ENCODE measurements at regions not wholly inside any gene's neighbourhood (a gene's known extent, or its start where the extent isn't known, plus 50 kb on each side); places are given as distances from the start of the nearest gene placed in this dataset.

DNA sequence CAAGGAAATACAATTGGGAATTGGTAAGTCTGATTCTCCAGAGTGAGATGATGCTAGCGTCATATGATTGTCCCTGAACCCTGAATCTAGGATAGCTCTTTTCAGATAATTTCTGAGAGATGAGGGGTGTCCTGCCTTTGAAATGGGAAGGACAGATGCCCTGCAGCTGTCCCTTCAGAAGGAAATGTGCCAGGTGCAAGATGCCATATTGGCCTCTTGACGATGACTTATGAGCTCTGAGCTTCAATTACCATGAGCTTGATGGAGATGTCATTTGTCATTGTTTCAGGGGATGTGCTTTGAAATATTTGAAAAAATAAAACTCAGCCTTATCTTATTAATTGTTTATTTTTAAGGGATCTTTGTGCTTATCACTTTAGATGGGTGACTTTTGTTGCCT lies 185.1 kb downstream of the DACT1 start:
- Histone ChIP-seq H3K9ac (no peak overlapping the region), H3K27ac (no peak overlapping the region), H3K9me3 (ENCODE audit: low read depth) (no peaks in the 10 kb centered on the region), H3K36me3 (no peaks in the 10 kb centered on the region), H3K4me1 (no peaks in the 10 kb centered on the region), H3K4me3 (no peak overlapping the region), H3F3A (ENCODE audit: low read depth) (no peaks in the 10 kb centered on the region), H3K27me3 (no peaks in the 10 kb centered on the region), H4K20me1 (ENCODE audit: low read depth) (no peaks in the 10 kb centered on the region), H3K79me2 (ENCODE audit: low read depth) (no peaks in the 10 kb centered on the region), H2AFZ (replicated peaks) (no peak overlapping the region), H3K4me2 (no peak overlapping the region)
- H3K4me3 Mint-ChIP-seq = no peak overlapping the region
- DNase-seq (ENCODE audit: low spot score) = no peak
- TF ChIP-seq CTCF (IDR thresholded peaks at IDR 0.05) (no peak), EZH2phosphoT487 (IDR thresholded peaks at IDR 0.05) (no peak), EZH2 (IDR thresholded peaks at IDR 0.05) (no peak)
- no peaks in the 10 kb centered on the region for H3K4me1 Mint-ChIP-seq
- no peak overlapping the region for H3K27ac Mint-ChIP-seq
- no peaks in the 10 kb centered on the region for H3K36me3 Mint-ChIP-seq
- peaks cover 14% of the 10 kb centered on the region for H3K9me3 Mint-ChIP-seq
- peaks cover 6% of the 10 kb centered on the region for H3K27me3 Mint-ChIP-seq (ENCODE audit: insufficient read depth, low read depth)

GRCh38 chr14:58823312-58823711 lies 185.6 kb downstream of the DACT1 start:
- TF ChIP-seq CTCF (IDR thresholded peaks at IDR 0.05) (no peak), EZH2 (IDR thresholded peaks at IDR 0.05) (no peak), EZH2phosphoT487 (IDR thresholded peaks at IDR 0.05) (no peak)
- H2AFZ ChIP-seq (replicated peaks) = no peak overlapping the region
- Mint-ChIP-seq H3K4me3 (no peak overlapping the region), H3K27ac (no peak overlapping the region), H3K27me3 (ENCODE audit: insufficient read depth, low read depth) (peaks cover 6% of the 10 kb centered on the region), H3K9me3 (peaks cover 14% of the 10 kb centered on the region), H3K4me1 (no peaks in the 10 kb centered on the region), H3K36me3 (no peaks in the 10 kb centered on the region)
- no peaks in the 10 kb centered on the region for H4K20me1 ChIP-seq (ENCODE audit: low read depth)
- no peaks in the 10 kb centered on the region for H3K36me3 ChIP-seq
- no peaks in the 10 kb centered on the region for H3F3A ChIP-seq (ENCODE audit: low read depth)
- H3K27me3 ChIP-seq = no peaks in the 10 kb centered on the region
- H3K79me2 ChIP-seq (ENCODE audit: low read depth) = no peaks in the 10 kb centered on the region
- H3K9ac ChIP-seq = no peak overlapping the region
- H3K4me2 ChIP-seq = no peak overlapping the region
- no peak for DNase-seq (ENCODE audit: low spot score)
- no peak overlapping the region for H3K4me3 ChIP-seq
- H3K9me3 ChIP-seq (ENCODE audit: low read depth) = no peaks in the 10 kb centered on the region
- H3K4me1 ChIP-seq = no peaks in the 10 kb centered on the region
- no peak overlapping the region for H3K27ac ChIP-seq

DNA sequence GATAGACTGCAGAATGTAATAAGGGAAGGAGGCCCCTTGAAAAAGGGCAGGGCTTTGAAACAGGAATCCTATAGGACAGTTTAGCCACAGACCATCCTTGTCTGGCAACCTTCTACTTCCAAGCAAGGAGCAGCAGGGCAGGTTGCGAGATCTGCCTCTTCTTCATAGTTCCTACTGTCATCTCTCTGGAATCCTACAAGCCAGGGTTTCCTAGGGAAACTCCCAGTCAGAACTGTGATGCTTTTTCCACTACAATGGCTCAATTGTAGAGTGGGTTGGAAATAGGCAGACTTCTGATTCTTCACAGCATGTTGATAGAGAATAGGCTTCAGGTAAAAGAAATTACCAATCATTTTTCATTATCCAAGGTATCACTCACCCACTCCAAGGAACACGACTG lies 186.3 kb downstream of the DACT1 start:
- H3K27me3 ChIP-seq = no peaks in the 10 kb centered on the region
- Mint-ChIP-seq H3K27me3 (ENCODE audit: insufficient read depth, low read depth) (peaks cover 6% of the 10 kb centered on the region), H3K4me3 (no peak overlapping the region), H3K27ac (no peak overlapping the region), H3K4me1 (no peaks in the 10 kb centered on the region), H3K36me3 (no peaks in the 10 kb centered on the region), H3K9me3 (peaks cover 14% of the 10 kb centered on the region)
- H3K4me1 ChIP-seq = no peaks in the 10 kb centered on the region
- no peaks in the 10 kb centered on the region for H3K9me3 ChIP-seq (ENCODE audit: low read depth)
- no peak overlapping the region for H3K27ac ChIP-seq
- no peak overlapping the region for H3K9ac ChIP-seq
- DNase-seq (ENCODE audit: low spot score) = no peak
- H3F3A ChIP-seq (ENCODE audit: low read depth) = no peaks in the 10 kb centered on the region
- TF ChIP-seq EZH2 (IDR thresholded peaks at IDR 0.05) (no peak), CTCF (IDR thresholded peaks at IDR 0.05) (no peak), EZH2phosphoT487 (IDR thresholded peaks at IDR 0.05) (no peak)
- H3K36me3 ChIP-seq = no peaks in the 10 kb centered on the region
- no peak overlapping the region for H2AFZ ChIP-seq (replicated peaks)
- no peak overlapping the region for H3K4me2 ChIP-seq
- H3K79me2 ChIP-seq (ENCODE audit: low read depth) = no peaks in the 10 kb centered on the region
- no peaks in the 10 kb centered on the region for H4K20me1 ChIP-seq (ENCODE audit: low read depth)
- no peak overlapping the region for H3K4me3 ChIP-seq

DNA sequence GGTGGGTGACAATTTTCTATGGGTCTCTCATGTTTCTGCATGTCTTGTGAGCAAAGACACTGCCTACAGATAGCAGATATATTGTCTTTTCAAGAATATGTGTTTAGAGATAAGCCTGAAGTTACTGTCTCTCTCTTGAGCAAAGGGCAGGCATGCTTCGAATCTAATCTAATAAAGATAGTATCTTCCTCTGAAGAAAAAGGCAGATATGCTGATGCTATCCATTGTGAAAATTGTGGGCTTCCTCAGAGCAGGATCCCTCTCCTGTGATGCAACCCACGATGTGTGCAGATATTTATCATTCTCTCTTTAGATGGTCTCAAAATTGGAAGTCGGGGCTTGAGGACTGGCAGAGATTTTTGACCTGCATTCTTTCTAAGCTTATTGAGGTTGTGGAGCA lies 187.0 kb downstream of the DACT1 start:
- Histone ChIP-seq H2AFZ (replicated peaks) (no peak overlapping the region), H3K36me3 (no peaks in the 10 kb centered on the region), H4K20me1 (ENCODE audit: low read depth) (no peaks in the 10 kb centered on the region), H3K9ac (no peak overlapping the region), H3K27ac (no peak overlapping the region), H3K4me3 (no peak overlapping the region), H3K27me3 (no peaks in the 10 kb centered on the region), H3K9me3 (ENCODE audit: low read depth) (no peaks in the 10 kb centered on the region), H3F3A (ENCODE audit: low read depth) (no peaks in the 10 kb centered on the region), H3K4me2 (no peak overlapping the region), H3K79me2 (ENCODE audit: low read depth) (no peaks in the 10 kb centered on the region), H3K4me1 (no peaks in the 10 kb centered on the region)
- Mint-ChIP-seq H3K9me3 (peaks cover 14% of the 10 kb centered on the region), H3K36me3 (no peaks in the 10 kb centered on the region), H3K27me3 (ENCODE audit: insufficient read depth, low read depth) (peaks cover 6% of the 10 kb centered on the region), H3K4me3 (no peak overlapping the region), H3K27ac (no peak overlapping the region), H3K4me1 (peaks cover 4% of the 10 kb centered on the region)
- TF ChIP-seq EZH2phosphoT487 (IDR thresholded peaks at IDR 0.05) (no peak), CTCF (IDR thresholded peaks at IDR 0.05) (no peak), EZH2 (IDR thresholded peaks at IDR 0.05) (no peak)
- DNase-seq (ENCODE audit: low spot score) = no peak

Measured in neural progenitor cell (in vitro differentiated cells).